Panc1 (cell line): ENCODE measurements at regions not wholly inside any gene's neighbourhood (a gene's known extent, or its start where the extent isn't known, plus 50 kb on each side); places are given as distances from the start of the nearest gene placed in this dataset.

Experiments
- SIN3A ChIP-seq: IDR thresholded peaks from 2 replicates; pipeline ENCODE4 v1.6.1; 2012; ENCODE audit warnings: low read depth, mild to moderate bottlenecking, low read length, moderate library complexity, borderline replicate concordance; ENCODE audit not compliant: insufficient read depth
- TF ChIP-seq, protein P1 (sequence below): fragments of 450-650 bp; IDR thresholded peaks from 2 replicates; pipeline ENCODE4 v1.5.1; 2017; ENCODE audit warnings: mild to moderate bottlenecking

DNA sequence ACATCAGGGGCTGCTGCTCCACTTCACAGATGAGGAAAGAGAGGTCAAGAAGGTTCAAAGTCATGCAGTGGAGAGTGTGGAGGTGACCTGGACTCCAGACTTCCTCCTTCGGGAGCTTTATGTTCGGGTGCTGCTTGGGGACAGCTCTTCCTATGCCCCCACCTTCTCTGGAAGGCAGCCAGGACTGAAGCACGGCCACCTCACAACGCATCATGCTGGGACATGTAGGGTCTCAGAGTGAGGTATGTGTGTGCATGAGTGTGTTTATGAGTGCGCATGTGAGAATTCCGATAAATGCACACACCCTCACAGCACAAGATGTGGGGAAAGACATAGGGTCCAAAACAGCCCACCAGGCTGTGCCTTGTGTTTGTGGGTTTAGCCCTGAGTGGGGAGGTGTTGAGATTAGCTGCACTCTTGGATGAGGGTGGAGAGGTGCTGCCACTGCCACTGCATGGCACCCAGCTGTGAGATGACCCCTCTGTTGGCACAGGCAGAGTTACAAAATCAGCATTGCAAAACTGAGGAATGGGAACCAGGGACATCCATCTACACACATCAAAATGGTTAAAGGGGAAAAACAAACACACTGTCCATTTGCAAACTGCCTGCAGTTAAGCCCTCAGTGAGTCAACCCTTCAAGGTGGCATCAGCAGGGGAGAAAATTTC lies 367.4 kb downstream of the SEC14L1 start:
- TF ChIP-seq, protein P1, sequence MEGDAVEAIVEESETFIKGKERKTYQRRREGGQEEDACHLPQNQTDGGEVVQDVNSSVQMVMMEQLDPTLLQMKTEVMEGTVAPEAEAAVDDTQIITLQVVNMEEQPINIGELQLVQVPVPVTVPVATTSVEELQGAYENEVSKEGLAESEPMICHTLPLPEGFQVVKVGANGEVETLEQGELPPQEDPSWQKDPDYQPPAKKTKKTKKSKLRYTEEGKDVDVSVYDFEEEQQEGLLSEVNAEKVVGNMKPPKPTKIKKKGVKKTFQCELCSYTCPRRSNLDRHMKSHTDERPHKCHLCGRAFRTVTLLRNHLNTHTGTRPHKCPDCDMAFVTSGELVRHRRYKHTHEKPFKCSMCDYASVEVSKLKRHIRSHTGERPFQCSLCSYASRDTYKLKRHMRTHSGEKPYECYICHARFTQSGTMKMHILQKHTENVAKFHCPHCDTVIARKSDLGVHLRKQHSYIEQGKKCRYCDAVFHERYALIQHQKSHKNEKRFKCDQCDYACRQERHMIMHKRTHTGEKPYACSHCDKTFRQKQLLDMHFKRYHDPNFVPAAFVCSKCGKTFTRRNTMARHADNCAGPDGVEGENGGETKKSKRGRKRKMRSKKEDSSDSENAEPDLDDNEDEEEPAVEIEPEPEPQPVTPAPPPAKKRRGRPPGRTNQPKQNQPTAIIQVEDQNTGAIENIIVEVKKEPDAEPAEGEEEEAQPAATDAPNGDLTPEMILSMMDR, result no peak
- no peak for TF ChIP-seq SIN3A
